Activated CD4-positive, CD25-positive, alpha-beta regulatory T cell treated with anti-CD3 and anti-CD28 coated beads, Interleukin-2, amount 50 U/mL, for 24 hours (primary cell): ENCODE measurements at regions not wholly inside any gene's neighbourhood (a gene's known extent, or its start where the extent isn't known, plus 50 kb on each side); places are given as distances from the start of the nearest gene placed in this dataset.
"Not testable (repeated sequence)": the region's sequence is repeated elsewhere in the genome, so short reads cannot be mapped to it uniquely, and the experiment has no call there.

Experiments
- ATAC-seq, 2 donors: fragments of 150-1000 bp; cut with Tn5 transposase; one replicate each; pipeline ENCODE4 v1.10.0; 2021; ENCODE audit warnings: mild to moderate bottlenecking in 1 of 2, moderate library complexity in 1 of 2

GRCh38 chr1:116298213-116298579 is 74.8 kb upstream of the ATP1A1 start:
- ATAC-seq, result not testable (repeated sequence)

- no peak for ATAC-seq
Measured at GRCh38 chr1:116298746-116299145, 74.3 kb upstream of the ATP1A1 start.

- no peak for ATAC-seq
Measured at GRCh38 chr1:116299248-116299647, 73.8 kb upstream of the ATP1A1 start.

GRCh38 chr1:116302281-116302680 is 70.8 kb upstream of the ATP1A1 start:
- ATAC-seq, result no peak

GRCh38 chr1:116306102-116306501 is 66.9 kb upstream of the ATP1A1 start:
- ATAC-seq, result no peak

- no peak for ATAC-seq
Measured at GRCh38 chr1:116306840-116307442, 66.1 kb upstream of the ATP1A1 start.

- no peak for ATAC-seq
Measured at GRCh38 chr1:116308276-116308675, 64.8 kb upstream of the ATP1A1 start.

GRCh38 chr1:116309090-116309870 is 63.8 kb upstream of the ATP1A1 start:
- ATAC-seq, result no peak

- no peak for ATAC-seq
Measured at GRCh38 chr1:116310180-116310579, 62.9 kb upstream of the ATP1A1 start.

- no peak for ATAC-seq
Measured at GRCh38 chr1:116311193-116311592, 61.9 kb upstream of the ATP1A1 start.

- ATAC-seq, result no peak
Measured at GRCh38 chr1:116311756-116312680, 61.0 kb upstream of the ATP1A1 start.

GRCh38 chr1:116312681-116313069 is 60.4 kb upstream of the ATP1A1 start:
- ATAC-seq, result no peak

GRCh38 chr1:116313776-116314175 is 59.3 kb upstream of the ATP1A1 start:
- ATAC-seq, result no peak

- ATAC-seq, result no peak
Measured at GRCh38 chr1:116314305-116314919, 58.6 kb upstream of the ATP1A1 start.

- no peak for ATAC-seq
Measured at GRCh38 chr1:116316373-116316772, 56.7 kb upstream of the ATP1A1 start.

- ATAC-seq, result no peak
Measured at GRCh38 chr1:116318897-116319296, 54.1 kb upstream of the ATP1A1 start.

- ATAC-seq, result no peak
Measured at GRCh38 chr1:116320874-116321273, 52.2 kb upstream of the ATP1A1 start.

GRCh38 chr1:116321766-116322175 is 51.3 kb upstream of the ATP1A1 start:
- ATAC-seq, result no peak

- no peak for ATAC-seq
Measured at GRCh38 chr1:116322752-116323405, 50.2 kb upstream of the ATP1A1 start.
